GM12878 (cell line): ENCODE measurements at regions not wholly inside any gene's neighbourhood (a gene's known extent, or its start where the extent isn't known, plus 50 kb on each side); places are given as distances from the start of the nearest gene placed in this dataset.

Experiments used
- ATAC-seq: fragments of 200-7000 bp; cut with Tn5 transposase; 3 replicates; pipeline ENCODE4 v1.9.1; 2020; ENCODE audit warnings: mild to moderate bottlenecking, moderate library complexity
- BruUV-seq: library from RNA; stranded (reverse); fragments of 400-500 nt; replicated peaks from 2 replicates; lab custom pipeline; 2021; lab: Mats Ljungman, UMichigan
- CTCF ChIA-PET: fragments of 300-600 bp; sonication (Branson Sonifier 250); formaldehyde crosslinking; extraction: SDS; loops from one replicate; lab custom pipeline; 2021; ENCODE audit warnings: inconsistent platforms; lab: Yijun Ruan, JAX
- POLR2A ChIA-PET: fragments of 350-600 bp; formaldehyde crosslinking; extraction: SDS; loops from one replicate; lab custom pipeline; 2021; ENCODE audit warnings: inconsistent platforms; lab: Charles Lee
- RAD21 ChIA-PET: fragments of 300-600 bp; sonication (Branson Sonifier 250); formaldehyde crosslinking; loops from one replicate; lab custom pipeline; 2023; ENCODE audit warnings: antibody characterized with exemption; ENCODE audit not compliant: unreplicated experiment; lab: Charles Lee
- SMC1A ChIA-PET: fragments of 300-600 bp; sonication (Branson Sonifier 250); formaldehyde crosslinking; loops from one replicate; lab custom pipeline; 2023; ENCODE audit not compliant: unreplicated experiment, uncharacterized antibody; lab: Charles Lee
- DNase-seq: peaks from one replicate; pipeline ENCODE4 v3.0.0-alpha.2; 2011; ENCODE audit warnings: low read depth, low spot score
- FAIRE-seq: peaks from 3 replicates; lab custom pipeline; 2011; peaks lifted over from hg19 to GRCh38; lab: Jason Lieb, UNC
- H2AFZ ChIP-seq: 2 replicates; pipeline ENCODE4 v1.6.0; 2011; ENCODE audit warnings: low read depth, low read length, control low read depth; ENCODE audit not compliant: control insufficient read depth
- H3K27ac ChIP-seq: 2 replicates; pipeline ENCODE4 v1.5.1; 2011; ENCODE audit warnings: control low read depth; ENCODE audit not compliant: control insufficient read depth, insufficient read depth
- H3K27me3 ChIP-seq, 2 experiments: replicated peaks in 1 of 2; 2 replicates each; pipeline versions ENCODE4 v1.6.0 to v1.6.1; 2011; ENCODE audit warnings: low read length in 1 of 2; ENCODE audit not compliant: control insufficient read depth in 2 of 2, insufficient read depth in 2 of 2
- H3K36me3 ChIP-seq, 2 experiments: 2 replicates each; pipeline ENCODE4 v1.5.1; 2011; ENCODE audit warnings: low read length in 1 of 2; ENCODE audit not compliant: control insufficient read depth in 2 of 2, insufficient read depth in 2 of 2
- H3K4me1 ChIP-seq: 2 replicates; pipeline ENCODE4 v1.6.1; 2011; ENCODE audit warnings: mild to moderate bottlenecking, low read length, moderate library complexity, mixed read lengths; ENCODE audit not compliant: control insufficient read depth, insufficient read depth
- H3K4me2 ChIP-seq: 2 replicates; pipeline ENCODE4 v1.6.0; 2011; ENCODE audit warnings: control low read depth; ENCODE audit not compliant: control insufficient read depth, insufficient read depth
- H3K4me3 ChIP-seq: fragments of 200-600 bp; sonication (generic); 2 replicates; pipeline ENCODE4 v1.5.1; 2016
- H3K79me2 ChIP-seq: 2 replicates; pipeline ENCODE4 v1.6.0; 2011; ENCODE audit warnings: low read length; ENCODE audit not compliant: control insufficient read depth, insufficient read depth
- H3K9ac ChIP-seq: 2 replicates; pipeline ENCODE4 v1.8.0; 2011; ENCODE audit warnings: low read length, control low read depth, mixed read lengths; ENCODE audit not compliant: control insufficient read depth, insufficient read depth
- H3K9me3 ChIP-seq: replicated peaks from 3 replicates; pipeline ENCODE4 v1.5.1; 2011; ENCODE audit warnings: mild to moderate bottlenecking, low read length; ENCODE audit not compliant: control insufficient read depth, insufficient read depth
- H4K20me1 ChIP-seq: 2 replicates; pipeline ENCODE4 v1.6.0; 2011; ENCODE audit not compliant: control insufficient read depth, insufficient read depth
- FOS ChIP-seq: IDR thresholded peaks from 3 replicates; pipeline ENCODE4 v1.6.1; 2011; ENCODE audit warnings: borderline replicate concordance; ENCODE audit not compliant: insufficient read length; ENCODE audit errors: extremely low read depth
- KAT2A ChIP-seq: conservative IDR thresholded peaks from 2 replicates; pipeline ENCODE4 v1.6.1; 2011; ENCODE audit warnings: low read depth, low read length; ENCODE audit not compliant: control insufficient read depth
- LARP7 ChIP-seq: fragments of 450-650 bp; IDR thresholded peaks from 2 replicates; pipeline ENCODE4 v1.6.1; 2017; ENCODE audit warnings: mild to moderate bottlenecking
- NFYA ChIP-seq: IDR thresholded peaks from 2 replicates; pipeline ENCODE4 v1.6.1; 2011; ENCODE audit warnings: low read depth, mild to moderate bottlenecking, low read length, improper control_type of control experiment, borderline replicate concordance
- RAD51 ChIP-seq: fragments of 450-650 bp; IDR thresholded peaks from 2 replicates; pipeline ENCODE4 v1.6.1; 2016; ENCODE audit warnings: moderate library complexity, mild to moderate bottlenecking, inconsistent platforms
- SMAD5 ChIP-seq: IDR thresholded peaks from 2 replicates; pipeline ENCODE4 v1.6.1; 2016; ENCODE audit warnings: antibody characterized with exemption, low read depth
- SUZ12 ChIP-seq: fragments of 200-600 bp; sonication (generic); IDR thresholded peaks from one replicate; pipeline ENCODE4 v1.6.1; 2018; ENCODE audit warnings: antibody characterized with exemption, mild to moderate bottlenecking; ENCODE audit not compliant: unreplicated experiment
- WRNIP1 ChIP-seq: IDR thresholded peaks from 2 replicates; pipeline ENCODE4 v1.6.1; 2011; ENCODE audit warnings: low read depth, low read length, improper control_type of control experiment, borderline replicate concordance
- ZNF207 ChIP-seq: fragments of 450-650 bp; IDR thresholded peaks from 2 replicates; pipeline ENCODE4 v1.6.1; 2014; ENCODE audit warnings: antibody characterized with exemption, mild to moderate bottlenecking, borderline replicate concordance
- WGBS: methylation state at CpG from one replicate; pipeline ENCODE4 v1.1.6; 2016; ENCODE audit warnings: low lambda C conversion rate; ENCODE audit not compliant: insufficient replicate concordance, insufficient coverage; ENCODE audit errors: missing lambda C conversion rate; 5-methylcytosine and 5-hydroxymethylcytosine counted together
- in situ Hi-C: fragments of 300-500 bp; cut with MboI; formaldehyde crosslinking; loops from 9 replicates; pipeline ENCODE4 v1.14.3; 2018; ENCODE audit warnings: mixed read lengths
- intact Hi-C: fragments of 100-400 bp; cut with micrococcal nuclease; formaldehyde crosslinking; loops from one replicate; pipeline ENCODE4 v1.14.2; 2022; ENCODE audit not compliant: unreplicated experiment
- TF ChIP-seq, protein P1 (sequence below): fragments of 150-350 bp; IDR thresholded peaks from 2 replicates; pipeline ENCODE4 v1.6.1; 2016; ENCODE audit warnings: low read depth, low read length
- TF ChIP-seq, protein P2 (sequence below): IDR thresholded peaks from 2 replicates; pipeline ENCODE4 v1.6.1; 2011; ENCODE audit warnings: borderline replicate concordance, low read depth, mild to moderate bottlenecking, moderate library complexity, mixed read lengths, low read length; ENCODE audit not compliant: insufficient read depth; ENCODE audit errors: extremely low read length
- TF ChIP-seq, protein P3 (sequence below): fragments of 450-650 bp; formaldehyde crosslinking; IDR thresholded peaks from 2 replicates; pipeline ENCODE4 v1.4.0; 2020; ENCODE audit warnings: mild to moderate bottlenecking, moderate library complexity
- TF ChIP-seq, protein P4 (sequence below): IDR thresholded peaks from 2 replicates; pipeline ENCODE4 v1.6.1; 2011; ENCODE audit warnings: low read depth, mild to moderate bottlenecking, low read length, moderate library complexity, borderline replicate concordance; ENCODE audit errors: extremely low read depth
- TF ChIP-seq, protein P5 (sequence below): IDR thresholded peaks from 2 replicates; pipeline ENCODE4 v1.6.1; 2011; ENCODE audit warnings: borderline replicate concordance, low read depth, mild to moderate bottlenecking, moderate library complexity, low read length; ENCODE audit not compliant: insufficient read depth, poor library complexity, severe bottlenecking

DNA sequence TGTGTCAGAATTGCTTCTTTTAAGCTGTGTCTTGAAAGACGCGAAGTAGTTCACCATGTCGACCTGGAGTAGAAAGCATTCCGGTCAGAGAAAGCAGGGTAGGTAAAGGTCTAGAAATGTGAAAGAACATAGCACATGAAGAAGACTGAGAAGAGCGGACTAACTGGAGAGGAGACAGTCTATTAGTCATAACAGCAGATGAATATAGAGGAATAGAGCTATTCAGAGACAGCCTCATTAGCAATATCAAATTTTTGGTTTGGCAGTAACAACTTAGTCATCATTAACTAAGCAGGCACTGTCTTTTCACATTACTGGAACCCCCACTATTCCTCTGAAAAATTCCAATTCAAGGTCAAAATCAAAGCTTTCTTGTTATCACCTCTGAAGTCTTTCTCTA lies 678.8 kb downstream of the DIPK2A start (continued):
- TF ChIP-seq LARP7 (no peak), KAT2A (no peak), FOS (no peak), WRNIP1 (no peak), SMAD5 (no peak), SUZ12 (no peak)
- TF ChIP-seq, protein P1, sequence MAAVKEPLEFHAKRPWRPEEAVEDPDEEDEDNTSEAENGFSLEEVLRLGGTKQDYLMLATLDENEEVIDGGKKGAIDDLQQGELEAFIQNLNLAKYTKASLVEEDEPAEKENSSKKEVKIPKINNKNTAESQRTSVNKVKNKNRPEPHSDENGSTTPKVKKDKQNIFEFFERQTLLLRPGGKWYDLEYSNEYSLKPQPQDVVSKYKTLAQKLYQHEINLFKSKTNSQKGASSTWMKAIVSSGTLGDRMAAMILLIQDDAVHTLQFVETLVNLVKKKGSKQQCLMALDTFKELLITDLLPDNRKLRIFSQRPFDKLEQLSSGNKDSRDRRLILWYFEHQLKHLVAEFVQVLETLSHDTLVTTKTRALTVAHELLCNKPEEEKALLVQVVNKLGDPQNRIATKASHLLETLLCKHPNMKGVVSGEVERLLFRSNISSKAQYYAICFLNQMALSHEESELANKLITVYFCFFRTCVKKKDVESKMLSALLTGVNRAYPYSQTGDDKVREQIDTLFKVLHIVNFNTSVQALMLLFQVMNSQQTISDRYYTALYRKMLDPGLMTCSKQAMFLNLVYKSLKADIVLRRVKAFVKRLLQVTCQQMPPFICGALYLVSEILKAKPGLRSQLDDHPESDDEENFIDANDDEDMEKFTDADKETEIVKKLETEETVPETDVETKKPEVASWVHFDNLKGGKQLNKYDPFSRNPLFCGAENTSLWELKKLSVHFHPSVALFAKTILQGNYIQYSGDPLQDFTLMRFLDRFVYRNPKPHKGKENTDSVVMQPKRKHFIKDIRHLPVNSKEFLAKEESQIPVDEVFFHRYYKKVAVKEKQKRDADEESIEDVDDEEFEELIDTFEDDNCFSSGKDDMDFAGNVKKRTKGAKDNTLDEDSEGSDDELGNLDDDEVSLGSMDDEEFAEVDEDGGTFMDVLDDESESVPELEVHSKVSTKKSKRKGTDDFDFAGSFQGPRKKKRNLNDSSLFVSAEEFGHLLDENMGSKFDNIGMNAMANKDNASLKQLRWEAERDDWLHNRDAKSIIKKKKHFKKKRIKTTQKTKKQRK = no peak
- TF ChIP-seq, protein P2, sequence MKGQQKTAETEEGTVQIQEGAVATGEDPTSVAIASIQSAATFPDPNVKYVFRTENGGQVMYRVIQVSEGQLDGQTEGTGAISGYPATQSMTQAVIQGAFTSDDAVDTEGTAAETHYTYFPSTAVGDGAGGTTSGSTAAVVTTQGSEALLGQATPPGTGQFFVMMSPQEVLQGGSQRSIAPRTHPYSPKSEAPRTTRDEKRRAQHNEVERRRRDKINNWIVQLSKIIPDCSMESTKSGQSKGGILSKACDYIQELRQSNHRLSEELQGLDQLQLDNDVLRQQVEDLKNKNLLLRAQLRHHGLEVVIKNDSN = no peak

DNA sequence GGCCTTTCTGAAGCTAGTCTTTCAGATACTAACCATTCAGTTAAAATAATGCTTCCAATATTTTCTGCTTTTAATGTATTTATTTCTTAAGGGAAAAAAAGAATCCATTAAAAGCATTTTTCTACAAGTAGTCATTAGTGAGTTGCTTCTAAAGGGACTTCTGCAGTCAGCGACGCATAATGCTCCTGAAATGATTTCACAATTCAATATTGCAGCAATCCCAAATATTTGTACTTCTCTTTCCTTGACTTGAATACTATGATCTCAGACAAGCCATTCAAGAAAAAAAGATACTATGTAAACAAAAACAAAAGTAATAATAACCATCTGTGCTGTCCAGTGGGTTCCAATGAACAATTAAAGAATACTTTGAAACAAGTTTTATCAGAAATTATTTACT lies 681.0 kb downstream of the DIPK2A start:
- Histone ChIP-seq H3K9ac (no peak overlapping the region), H4K20me1 (no peaks in the 10 kb centered on the region), H3K4me1 (no peaks in the 10 kb centered on the region), H3K4me3 (no peak overlapping the region), H3K27me3 (no peaks in the 10 kb centered on the region), H3K79me2 (no peaks in the 10 kb centered on the region), H3K36me3 (no peaks in the 10 kb centered on the region), H3K27ac (no peak overlapping the region), H2AFZ (no peak overlapping the region), H3K9me3 (no peaks in the 10 kb centered on the region), H3K4me2 (no peak overlapping the region)
- DNase-seq = no peak
- no peak for ATAC-seq
- in situ Hi-C loops = no loop called here
- RAD21 ChIA-PET = no interaction called here
- SMC1A ChIA-PET = interaction anchor here (1.1 kb wide), 1 partner anchor 11 kb away, joined by 3 read pairs; no protein-coding TSS in a partner anchor
- BruUV-seq = no TSS peak
- 100% methylated on average over 2 of the region's 2 CpGs for WGBS
- POLR2A ChIA-PET = no interaction called here
- CTCF ChIA-PET = no interaction called here
- FAIRE-seq = no peak
- intact Hi-C loops = no loop called here
- TF ChIP-seq ZNF207 (no peak), NFYA (no peak), RAD51 (no peak)
- TF ChIP-seq, protein P3, sequence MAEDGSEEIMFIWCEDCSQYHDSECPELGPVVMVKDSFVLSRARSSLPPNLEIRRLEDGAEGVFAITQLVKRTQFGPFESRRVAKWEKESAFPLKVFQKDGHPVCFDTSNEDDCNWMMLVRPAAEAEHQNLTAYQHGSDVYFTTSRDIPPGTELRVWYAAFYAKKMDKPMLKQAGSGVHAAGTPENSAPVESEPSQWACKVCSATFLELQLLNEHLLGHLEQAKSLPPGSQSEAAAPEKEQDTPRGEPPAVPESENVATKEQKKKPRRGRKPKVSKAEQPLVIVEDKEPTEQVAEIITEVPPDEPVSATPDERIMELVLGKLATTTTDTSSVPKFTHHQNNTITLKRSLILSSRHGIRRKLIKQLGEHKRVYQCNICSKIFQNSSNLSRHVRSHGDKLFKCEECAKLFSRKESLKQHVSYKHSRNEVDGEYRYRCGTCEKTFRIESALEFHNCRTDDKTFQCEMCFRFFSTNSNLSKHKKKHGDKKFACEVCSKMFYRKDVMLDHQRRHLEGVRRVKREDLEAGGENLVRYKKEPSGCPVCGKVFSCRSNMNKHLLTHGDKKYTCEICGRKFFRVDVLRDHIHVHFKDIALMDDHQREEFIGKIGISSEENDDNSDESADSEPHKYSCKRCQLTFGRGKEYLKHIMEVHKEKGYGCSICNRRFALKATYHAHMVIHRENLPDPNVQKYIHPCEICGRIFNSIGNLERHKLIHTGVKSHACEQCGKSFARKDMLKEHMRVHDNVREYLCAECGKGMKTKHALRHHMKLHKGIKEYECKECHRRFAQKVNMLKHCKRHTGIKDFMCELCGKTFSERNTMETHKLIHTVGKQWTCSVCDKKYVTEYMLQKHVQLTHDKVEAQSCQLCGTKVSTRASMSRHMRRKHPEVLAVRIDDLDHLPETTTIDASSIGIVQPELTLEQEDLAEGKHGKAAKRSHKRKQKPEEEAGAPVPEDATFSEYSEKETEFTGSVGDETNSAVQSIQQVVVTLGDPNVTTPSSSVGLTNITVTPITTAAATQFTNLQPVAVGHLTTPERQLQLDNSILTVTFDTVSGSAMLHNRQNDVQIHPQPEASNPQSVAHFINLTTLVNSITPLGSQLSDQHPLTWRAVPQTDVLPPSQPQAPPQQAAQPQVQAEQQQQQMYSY = no peak
- TF ChIP-seq, protein P4, sequence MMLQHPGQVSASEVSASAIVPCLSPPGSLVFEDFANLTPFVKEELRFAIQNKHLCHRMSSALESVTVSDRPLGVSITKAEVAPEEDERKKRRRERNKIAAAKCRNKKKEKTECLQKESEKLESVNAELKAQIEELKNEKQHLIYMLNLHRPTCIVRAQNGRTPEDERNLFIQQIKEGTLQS = no peak
- TF ChIP-seq, protein P5, sequence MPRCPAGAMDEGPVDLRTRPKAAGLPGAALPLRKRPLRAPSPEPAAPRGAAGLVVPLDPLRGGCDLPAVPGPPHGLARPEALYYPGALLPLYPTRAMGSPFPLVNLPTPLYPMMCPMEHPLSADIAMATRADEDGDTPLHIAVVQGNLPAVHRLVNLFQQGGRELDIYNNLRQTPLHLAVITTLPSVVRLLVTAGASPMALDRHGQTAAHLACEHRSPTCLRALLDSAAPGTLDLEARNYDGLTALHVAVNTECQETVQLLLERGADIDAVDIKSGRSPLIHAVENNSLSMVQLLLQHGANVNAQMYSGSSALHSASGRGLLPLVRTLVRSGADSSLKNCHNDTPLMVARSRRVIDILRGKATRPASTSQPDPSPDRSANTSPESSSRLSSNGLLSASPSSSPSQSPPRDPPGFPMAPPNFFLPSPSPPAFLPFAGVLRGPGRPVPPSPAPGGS = no peak
